C4-2B (cell line): ENCODE measurements at regions not wholly inside any gene's neighbourhood (a gene's known extent, or its start where the extent isn't known, plus 50 kb on each side); places are given as distances from the start of the nearest gene placed in this dataset.

Source experiments
- H3K27ac ChIP-seq: fragments of 450-650 bp; 2 replicates; pipeline ENCODE4 v1.5.1; 2017
- ZFX ChIP-seq: fragments of 450-650 bp; IDR thresholded peaks from 2 replicates; pipeline ENCODE4 v1.6.1; 2017
- TF ChIP-seq, protein P1 (sequence below): fragments of 450-650 bp; conservative IDR thresholded peaks from 2 replicates; pipeline ENCODE4 v1.5.1; 2017; ENCODE audit warnings: mild to moderate bottlenecking

DNA sequence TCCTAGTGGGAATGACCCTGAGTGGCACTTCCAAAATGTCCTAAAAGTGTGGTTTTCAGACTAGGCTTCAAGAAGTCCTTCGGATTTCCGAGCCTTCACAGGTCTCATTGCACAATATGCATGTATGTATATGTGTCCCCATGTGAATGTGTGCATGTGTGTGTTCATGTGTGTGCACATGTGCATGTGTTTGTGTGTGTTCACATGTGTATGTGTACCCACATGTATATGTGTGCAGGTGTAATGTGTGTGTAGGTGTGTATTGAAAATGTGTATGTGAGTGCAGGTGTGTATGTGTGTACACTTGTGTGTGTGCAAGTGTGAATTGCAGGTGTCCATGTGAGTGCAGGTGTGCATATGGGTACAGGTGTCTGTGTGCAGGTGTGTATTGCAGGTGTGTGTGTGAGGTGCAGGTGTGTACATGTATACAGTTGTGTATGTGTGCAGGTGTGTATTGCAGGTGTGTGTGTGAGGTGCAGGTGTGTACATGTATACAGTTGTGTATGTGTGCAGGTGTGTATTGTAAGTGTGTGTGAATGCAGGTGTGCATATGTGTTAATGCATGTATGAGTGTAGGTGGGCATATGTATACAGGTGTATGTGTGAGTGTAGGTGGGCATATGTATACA lies 124.4 kb upstream of the EPB41L3 start:
- TF ChIP-seq ZFX, result no peak
- TF ChIP-seq, protein P1, sequence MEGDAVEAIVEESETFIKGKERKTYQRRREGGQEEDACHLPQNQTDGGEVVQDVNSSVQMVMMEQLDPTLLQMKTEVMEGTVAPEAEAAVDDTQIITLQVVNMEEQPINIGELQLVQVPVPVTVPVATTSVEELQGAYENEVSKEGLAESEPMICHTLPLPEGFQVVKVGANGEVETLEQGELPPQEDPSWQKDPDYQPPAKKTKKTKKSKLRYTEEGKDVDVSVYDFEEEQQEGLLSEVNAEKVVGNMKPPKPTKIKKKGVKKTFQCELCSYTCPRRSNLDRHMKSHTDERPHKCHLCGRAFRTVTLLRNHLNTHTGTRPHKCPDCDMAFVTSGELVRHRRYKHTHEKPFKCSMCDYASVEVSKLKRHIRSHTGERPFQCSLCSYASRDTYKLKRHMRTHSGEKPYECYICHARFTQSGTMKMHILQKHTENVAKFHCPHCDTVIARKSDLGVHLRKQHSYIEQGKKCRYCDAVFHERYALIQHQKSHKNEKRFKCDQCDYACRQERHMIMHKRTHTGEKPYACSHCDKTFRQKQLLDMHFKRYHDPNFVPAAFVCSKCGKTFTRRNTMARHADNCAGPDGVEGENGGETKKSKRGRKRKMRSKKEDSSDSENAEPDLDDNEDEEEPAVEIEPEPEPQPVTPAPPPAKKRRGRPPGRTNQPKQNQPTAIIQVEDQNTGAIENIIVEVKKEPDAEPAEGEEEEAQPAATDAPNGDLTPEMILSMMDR, result no peak
- H3K27ac ChIP-seq, result no peak overlapping the region

DNA sequence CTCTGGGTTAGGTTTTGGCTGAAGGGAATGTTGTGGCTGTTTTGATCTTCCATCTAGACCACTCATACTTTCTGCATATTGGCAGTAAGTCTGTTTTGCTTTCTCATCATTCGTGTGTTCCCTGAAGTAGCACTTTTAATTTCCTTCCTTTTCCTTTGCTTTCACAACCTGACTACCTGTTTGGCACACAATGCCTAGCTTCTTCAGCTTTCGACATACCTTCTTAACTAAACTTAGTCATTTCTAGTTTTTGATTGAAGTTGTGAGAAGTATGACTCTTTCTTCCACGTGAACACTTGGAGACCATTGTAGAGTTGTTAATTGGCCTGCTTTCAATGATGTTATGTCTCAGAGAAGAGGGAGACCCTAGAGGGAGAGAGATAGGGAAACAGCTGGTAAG lies 123.6 kb upstream of the EPB41L3 start:
- TF ChIP-seq, protein P1, result no peak
- no peak for TF ChIP-seq ZFX
- no peak overlapping the region for H3K27ac ChIP-seq

DNA sequence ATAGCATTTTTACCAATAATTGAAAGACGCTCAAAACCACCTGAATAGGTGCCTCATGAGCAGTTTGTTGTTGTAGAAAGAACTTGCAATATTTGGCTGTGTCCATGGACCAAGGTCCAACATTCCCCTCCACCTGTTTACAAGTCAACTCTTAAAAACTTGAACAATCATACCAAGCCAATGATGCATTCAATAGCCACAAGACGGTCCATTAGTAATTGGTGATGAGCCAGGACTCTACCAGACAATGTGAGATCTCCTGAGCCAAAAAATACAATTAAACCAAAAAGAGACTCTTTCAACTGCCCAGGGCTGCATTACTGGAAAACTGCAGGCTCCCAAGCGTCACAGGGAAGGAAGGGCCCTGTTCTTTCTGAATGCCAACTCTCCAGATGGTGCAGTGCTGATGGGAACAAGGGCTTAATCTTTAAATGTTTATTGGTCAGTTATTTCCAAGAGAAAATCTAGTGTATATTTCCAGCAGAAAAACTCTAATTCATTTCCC lies 118.8 kb upstream of the EPB41L3 start:
- no peak for TF ChIP-seq ZFX
- TF ChIP-seq, protein P1, result no peak
- H3K27ac ChIP-seq, result no peak overlapping the region

DNA sequence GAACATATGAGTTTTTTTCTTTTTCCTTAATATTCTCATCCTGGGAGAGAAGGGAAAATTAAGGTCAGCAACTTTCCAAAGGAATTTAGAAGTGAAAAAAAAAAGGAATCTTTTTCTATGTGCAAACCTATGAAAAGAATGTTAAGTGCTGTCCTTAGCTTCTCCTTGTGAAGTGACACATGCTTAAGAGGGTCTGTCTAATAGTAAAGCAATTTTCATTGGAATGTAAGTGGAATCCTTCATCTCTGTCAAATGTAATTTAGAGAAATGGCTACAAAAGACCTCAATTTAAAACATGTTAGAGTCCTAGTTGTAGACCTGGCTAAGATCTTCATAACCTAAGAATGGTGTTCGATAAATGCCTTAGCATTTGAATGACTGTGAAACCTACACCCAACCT lies 117.4 kb upstream of the EPB41L3 start:
- TF ChIP-seq, protein P1, result no peak
- TF ChIP-seq ZFX, result no peak
- no peak overlapping the region for H3K27ac ChIP-seq

DNA sequence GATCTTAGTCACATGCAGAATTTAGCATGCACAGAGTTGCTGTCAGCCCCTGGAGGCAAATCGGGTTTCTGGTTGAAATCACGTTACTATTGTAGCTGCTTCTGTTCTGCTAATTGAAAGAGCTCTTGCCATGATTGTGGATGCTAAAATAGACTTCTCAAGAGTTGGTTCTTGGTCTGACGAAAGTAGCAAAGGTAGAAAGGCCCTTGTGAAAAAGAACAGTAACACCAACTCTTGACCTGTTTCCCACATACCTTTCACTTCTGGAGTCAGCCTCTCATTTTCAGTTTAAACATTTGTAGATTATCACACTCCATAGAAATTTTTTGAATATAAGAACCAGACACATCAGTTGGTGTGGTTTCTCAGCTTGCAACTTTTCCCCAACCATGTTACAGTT lies 110.0 kb upstream of the EPB41L3 start:
- TF ChIP-seq, protein P1, result no peak
- TF ChIP-seq ZFX, result no peak
- H3K27ac ChIP-seq, result no peak overlapping the region

DNA sequence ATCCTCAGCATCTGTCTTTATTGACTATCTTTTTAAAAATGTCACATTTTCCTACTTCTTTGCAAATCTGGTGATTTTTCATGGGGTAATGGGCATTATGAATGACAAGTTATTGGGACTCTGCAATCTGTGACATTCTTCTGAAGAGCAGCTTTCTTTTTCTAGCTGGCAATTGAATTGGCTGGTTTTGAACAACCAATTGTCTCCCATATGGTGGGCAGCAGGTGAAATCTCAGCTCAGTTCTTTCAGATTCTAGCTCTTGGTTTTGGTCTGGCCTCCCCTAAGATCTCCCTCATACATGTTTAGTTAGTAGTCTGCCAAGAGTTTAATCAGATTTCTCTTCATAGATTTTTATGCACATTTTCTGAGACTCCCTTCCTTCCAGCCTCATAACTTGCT lies 107.9 kb upstream of the EPB41L3 start:
- H3K27ac ChIP-seq, result no peak overlapping the region
- no peak for TF ChIP-seq ZFX
- TF ChIP-seq, protein P1, result no peak

DNA sequence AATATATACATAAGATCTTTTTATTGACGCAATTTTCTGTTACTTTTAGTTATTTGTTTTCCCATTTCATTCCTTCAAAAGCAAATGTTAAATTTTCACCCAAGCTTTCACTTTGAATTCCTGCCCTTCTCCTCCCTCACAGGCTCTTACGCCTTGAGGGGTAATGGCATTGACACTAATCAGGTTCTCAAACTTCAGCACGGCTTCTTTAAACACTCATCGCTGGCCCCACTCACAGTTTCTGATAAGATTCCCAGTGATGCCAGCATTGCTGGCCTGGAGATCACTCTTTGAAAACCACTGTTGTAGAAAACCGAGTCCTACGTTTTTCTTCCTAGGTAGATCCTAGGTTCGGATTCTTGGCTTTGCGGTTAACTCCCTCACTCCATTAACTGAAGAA lies 105.6 kb upstream of the EPB41L3 start:
- TF ChIP-seq, protein P1, result no peak
- TF ChIP-seq ZFX, result no peak
- H3K27ac ChIP-seq, result no peak overlapping the region
